CD4-positive, alpha-beta T cell treated with Interleukin-1 beta for 1 hour (primary cell): ENCODE measurements at regions not wholly inside any gene's neighbourhood (a gene's known extent, or its start where the extent isn't known, plus 50 kb on each side); places are given as distances from the start of the nearest gene placed in this dataset.

Source experiments
- DNase-seq, 2 donors: peaks; one replicate each; pipeline ENCODE4 v3.0.0-alpha.2; 2020 to 2022

DNA sequence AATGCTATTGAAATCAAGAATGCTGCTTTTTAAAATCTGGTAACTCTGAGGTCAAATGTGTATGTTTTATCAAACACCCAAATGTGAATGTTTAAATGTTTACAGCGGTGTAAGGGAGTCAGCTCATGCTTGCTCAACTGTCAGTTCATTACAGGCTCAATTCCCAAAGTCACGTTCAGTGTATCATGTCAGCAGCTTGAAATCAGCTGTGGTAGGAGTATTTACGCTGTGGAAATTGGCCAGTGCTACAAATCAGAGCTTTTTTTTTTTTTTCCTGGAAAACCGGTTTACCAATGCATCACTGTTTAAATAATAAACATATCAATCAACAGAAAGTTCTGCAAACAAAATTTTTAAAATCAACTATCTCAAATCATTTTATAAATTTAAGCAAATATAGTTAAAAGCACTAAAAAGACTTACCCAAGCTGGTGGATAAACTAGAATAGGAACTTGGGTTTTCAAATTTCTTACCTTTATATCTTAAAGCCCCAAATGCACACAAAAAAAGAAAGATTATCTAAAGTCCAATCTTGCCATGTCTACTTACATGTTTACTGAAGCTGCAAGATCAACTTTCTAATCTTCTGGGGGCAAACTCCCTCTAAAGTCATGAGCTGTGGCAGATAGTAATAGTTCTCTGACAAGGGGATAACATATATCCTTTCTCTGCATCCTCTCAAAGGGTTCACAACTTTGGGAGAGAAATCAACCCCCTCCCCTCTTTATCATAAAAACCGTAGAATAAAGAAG is 57.6 kb upstream of the GRAMD2B start:
- DNase-seq = no peak

DNA sequence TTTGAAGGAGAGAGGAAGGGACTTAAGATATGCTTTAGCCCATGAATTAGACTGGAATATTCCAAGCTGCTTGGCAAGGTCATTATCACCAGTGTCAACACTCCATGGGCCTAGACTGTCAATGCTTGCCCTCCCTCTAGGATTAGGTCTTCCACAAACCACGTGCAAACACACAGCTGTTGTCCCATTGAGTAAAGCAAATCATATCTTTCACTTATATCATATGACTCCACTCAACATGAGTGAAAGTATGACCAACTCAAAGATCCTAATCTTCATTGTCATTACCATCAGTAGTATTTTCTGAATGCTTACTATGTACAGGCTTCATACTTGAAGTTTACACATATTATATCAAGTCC is 57.0 kb upstream of the GRAMD2B start:
- no peak for DNase-seq

DNA sequence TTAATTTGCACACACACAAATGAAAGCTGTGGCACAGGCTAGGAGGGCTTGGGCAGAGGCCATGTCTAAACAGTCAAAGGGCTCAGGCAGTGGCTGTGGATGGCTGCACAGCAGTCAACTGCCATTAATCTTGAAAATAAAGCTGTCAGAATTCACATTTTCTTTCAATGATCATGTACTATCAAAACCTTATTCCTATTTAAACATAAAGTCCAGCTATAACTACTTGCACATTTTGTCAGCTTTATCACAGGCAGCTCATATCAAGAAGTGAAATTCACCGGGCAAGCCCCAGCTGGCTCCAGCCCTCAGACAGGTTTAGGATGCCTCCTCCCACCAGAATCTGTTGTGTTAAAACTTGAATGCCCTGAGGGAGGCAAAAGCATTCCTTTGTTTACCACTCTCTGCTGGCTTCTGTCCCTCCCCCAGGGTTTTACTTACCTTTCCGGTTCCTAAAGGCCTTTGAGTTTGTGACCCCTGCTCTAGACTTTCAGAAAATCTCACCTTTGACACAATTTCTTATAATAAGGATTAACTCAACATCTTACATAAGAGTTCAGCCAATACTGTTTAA is 54.9 kb upstream of the GRAMD2B start:
- no peak for DNase-seq

DNA sequence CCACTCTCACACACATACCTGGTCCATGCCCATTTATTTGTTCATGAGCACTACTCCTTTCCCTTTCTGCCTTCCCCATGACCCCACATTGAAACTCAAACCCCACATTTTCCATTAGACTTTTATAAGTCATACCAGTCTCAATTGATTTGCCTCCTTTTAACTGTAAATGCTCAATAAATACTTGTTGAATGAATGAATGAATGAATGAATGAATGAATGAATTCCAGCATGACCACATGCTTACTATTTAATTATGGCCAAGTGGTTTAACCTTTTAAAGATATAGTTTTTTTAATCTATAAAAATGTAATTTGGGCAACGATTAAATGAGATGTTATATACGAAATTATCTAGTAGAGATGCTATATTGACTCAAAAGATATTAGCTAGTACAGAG is 54.1 kb upstream of the GRAMD2B start:
- DNase-seq = no peak

DNA sequence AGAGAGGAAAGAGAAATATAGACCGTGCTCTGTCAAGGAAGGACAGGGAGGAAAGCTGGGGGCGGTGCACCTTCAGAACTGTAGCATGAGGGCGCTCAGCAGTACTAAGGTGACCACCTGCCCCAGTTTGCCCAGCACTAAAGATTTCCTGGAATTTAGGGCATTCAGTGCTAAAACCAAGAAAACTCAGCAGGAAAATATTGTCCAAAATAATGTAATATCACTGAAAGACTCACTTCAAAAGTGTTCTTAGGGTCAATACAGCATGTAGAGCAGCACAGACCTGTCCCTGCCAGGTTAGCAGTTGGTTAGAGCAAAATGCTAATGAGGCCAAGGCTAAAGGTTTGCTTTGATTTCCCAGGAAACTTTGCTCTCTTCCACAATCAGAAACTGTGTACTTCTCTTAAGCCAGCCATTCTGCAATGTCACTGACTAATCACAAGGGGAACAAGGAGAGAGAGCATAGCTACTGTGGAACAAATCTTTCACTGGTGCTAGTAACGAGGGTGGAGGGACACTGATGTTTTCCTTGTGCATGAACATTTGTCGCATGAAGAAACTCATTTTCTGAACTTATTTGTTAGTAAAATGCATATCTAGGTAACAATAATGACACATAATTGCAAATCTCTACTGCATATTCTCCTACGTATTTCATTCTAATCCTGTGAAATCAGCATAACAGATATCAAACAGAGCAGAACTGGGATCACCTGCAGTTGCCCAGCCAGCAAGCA is 53.0 kb upstream of the GRAMD2B start:
- no peak for DNase-seq

DNA sequence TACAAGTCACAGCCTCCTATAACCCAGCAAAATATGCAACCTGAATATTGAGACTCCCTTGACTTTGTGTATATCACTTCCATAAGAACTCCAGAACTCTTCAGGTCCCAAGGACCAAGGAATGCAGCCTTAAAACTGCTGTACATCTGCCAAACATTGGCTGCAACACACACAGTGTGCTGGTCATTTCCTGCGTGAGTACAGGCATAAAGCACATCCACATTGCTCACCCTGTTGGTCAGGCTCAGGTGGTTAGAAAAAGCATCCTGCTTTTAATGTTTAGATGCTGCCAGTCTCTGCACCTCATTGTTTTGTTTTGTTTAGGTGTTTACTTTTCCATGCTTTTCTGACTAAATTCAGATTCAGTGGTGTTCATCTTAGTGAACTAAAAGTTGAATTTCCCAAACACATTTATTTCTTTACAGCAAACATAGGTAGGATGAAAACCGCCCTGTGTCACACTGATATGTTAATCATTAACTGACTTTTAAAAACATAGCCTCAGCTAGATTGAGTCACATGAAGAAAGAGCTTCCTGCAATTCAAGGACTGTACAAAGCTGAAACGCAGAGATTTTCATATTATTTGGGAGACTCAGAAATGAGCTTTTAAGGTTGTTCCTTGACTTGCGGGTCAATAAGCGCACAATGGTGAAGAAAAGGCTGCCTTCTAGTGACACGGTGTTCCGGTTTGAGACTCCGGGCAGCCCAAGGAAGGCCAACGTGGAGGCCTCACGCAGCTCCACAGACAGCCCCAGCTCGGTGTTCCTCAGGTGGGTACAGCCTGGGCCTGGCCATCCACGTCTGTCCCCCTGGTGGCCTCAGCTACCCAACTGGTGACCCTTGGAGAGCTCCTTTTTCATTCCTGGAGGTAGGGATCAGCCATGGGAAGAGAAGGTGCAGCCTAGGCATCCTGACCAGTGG is 52.2 kb upstream of the GRAMD2B start:
- DNase-seq = no peak

DNA sequence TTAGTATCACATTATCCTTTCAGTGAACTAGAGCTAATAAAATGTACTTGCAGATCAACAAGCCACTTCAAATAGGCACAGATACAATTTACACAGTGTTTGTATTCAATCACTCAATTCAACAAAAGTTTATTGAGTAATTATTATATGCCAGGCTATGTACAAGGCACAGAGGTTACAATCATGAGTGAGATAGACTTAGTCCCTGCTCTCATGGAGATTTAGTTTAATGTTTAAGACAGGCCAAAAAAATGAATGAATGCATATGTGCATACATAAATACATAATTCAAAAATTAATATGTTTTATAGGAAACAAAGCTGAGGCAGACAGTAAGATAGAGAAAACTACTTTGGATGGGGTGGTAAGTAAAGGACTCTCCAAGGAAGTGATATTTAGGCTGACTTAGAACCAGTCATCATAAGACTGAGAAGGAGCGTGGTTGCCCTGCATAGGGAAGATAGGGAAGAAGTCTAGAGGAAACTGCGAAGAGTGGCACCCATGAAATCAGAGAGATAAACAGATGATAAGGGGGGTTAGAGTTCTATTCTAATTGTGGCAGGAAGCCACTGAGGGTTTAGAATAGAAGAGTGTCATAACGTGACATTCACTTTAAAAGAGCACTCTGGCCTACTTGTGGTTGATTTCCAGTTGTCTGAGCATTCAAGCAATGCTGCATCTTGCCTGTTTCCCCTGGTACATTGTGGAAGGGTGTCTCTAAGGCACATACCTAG is 49.7 kb upstream of the GRAMD2B start:
- peak in 1 of 2 donors; percentile 41 for DNase-seq
